K562 (cell line): ENCODE measurements at regions not wholly inside any gene's neighbourhood (a gene's known extent, or its start where the extent isn't known, plus 50 kb on each side); places are given as distances from the start of the nearest gene placed in this dataset.

ENCODE experiments used
- ATAC-seq: fragments of 200-7000 bp; cut with Tn5 transposase; 3 replicates; pipeline ENCODE4 v1.9.1; 2020; ENCODE audit warnings: moderate library complexity
- BruUV-seq: library from RNA; stranded (reverse); fragments of 400-500 nt; replicated peaks from 2 replicates; lab custom pipeline; 2021; lab: Mats Ljungman, UMichigan
- CTCF ChIA-PET: fragments of 300-600 bp; formaldehyde crosslinking; extraction: SDS; loops from one replicate; lab custom pipeline; 2021; ENCODE audit warnings: low intra/inter-chr PET ratio; lab: Yijun Ruan, JAX
- POLR2A ChIA-PET: fragments of 300-600, 350-650 bp; sonication (Branson Sonifier 250); formaldehyde crosslinking; extraction: SDS; loops from one replicate; lab custom pipeline; 2021; ENCODE audit warnings: antibody characterized with exemption, inconsistent platforms; lab: Yijun Ruan, JAX
- DNase-seq, 4 experiments: peaks; one replicate each; pipeline versions ENCODE4 v3.0.0 to v3.0.0-alpha.2; 2011 to 2018; ENCODE audit warnings: low spot score in 3 of 4, mixed read lengths in 3 of 4; ENCODE audit errors: extremely low read depth in 1 of 4
- FAIRE-seq: peaks from 2 replicates; lab custom pipeline; 2011; peaks lifted over from hg19 to GRCh38; lab: Jason Lieb, UNC
- H2AFZ ChIP-seq: 2 replicates; pipeline ENCODE4 v1.6.0; 2011; ENCODE audit warnings: low read depth, low read length, control low read depth, inconsistent platforms
- H3K27ac ChIP-seq: fragments of 200-600 bp; 3 replicates; pipeline ENCODE4 v1.8.0; 2011; ENCODE audit warnings: low read depth, mild to moderate bottlenecking, control low read depth, inconsistent platforms, low read length, moderate library complexity, mixed read lengths; ENCODE audit errors: extremely low read depth
- H3K27me3 ChIP-seq, 2 experiments: fragments of 300-600 bp in 1 of 2; 2 replicates in 1 of 2; 3 replicates in 1 of 2; pipeline versions ENCODE4 v1.6.0 to v1.8.0; 2011; ENCODE audit warnings: inconsistent platforms in 2 of 2, low read length in 2 of 2, mild to moderate bottlenecking in 1 of 2, mixed read lengths in 1 of 2, moderate library complexity in 1 of 2; ENCODE audit not compliant: control insufficient read depth in 2 of 2, insufficient read depth in 2 of 2
- H3K36me3 ChIP-seq: fragments of 300-600 bp; 3 replicates; pipeline ENCODE4 v1.8.0; 2011; ENCODE audit warnings: mild to moderate bottlenecking, low read length, inconsistent platforms; ENCODE audit not compliant: control insufficient read depth, insufficient read depth
- H3K4me1 ChIP-seq, 2 experiments: fragments of 200-600 bp in 1 of 2; replicated peaks in 1 of 2; 2 replicates in 1 of 2; 3 replicates in 1 of 2; pipeline versions ENCODE4 v1.5.1 to v1.8.0; 2011; ENCODE audit warnings: inconsistent platforms in 2 of 2, low read length in 2 of 2, mild to moderate bottlenecking in 1 of 2, mixed read lengths in 1 of 2, moderate library complexity in 1 of 2; ENCODE audit not compliant: control insufficient read depth in 2 of 2, insufficient read depth in 2 of 2
- H3K4me2 ChIP-seq: 2 replicates; pipeline ENCODE4 v1.6.1; 2011; ENCODE audit warnings: low read length, control low read depth, inconsistent platforms, mixed read lengths; ENCODE audit not compliant: insufficient read depth
- H3K4me3 ChIP-seq: fragments of 200-600 bp; sonication (generic), shearing (Covaris generic); 2 replicates; pipeline ENCODE4 v1.5.1; 2016; ENCODE audit warnings: control low read depth, inconsistent platforms
- H3K79me2 ChIP-seq: fragments of 200-600 bp; 3 replicates; pipeline ENCODE4 v1.8.0; 2011; ENCODE audit warnings: low read length, inconsistent platforms; ENCODE audit not compliant: control insufficient read depth, insufficient read depth
- H3K9ac ChIP-seq, 2 experiments: 2 replicates each; pipeline versions ENCODE4 v1.6.0 to v1.6.1; 2011; ENCODE audit warnings: low read depth in 2 of 2, low read length in 2 of 2, control low read depth in 1 of 2, inconsistent platforms in 1 of 2, mild to moderate bottlenecking in 1 of 2, mixed read lengths in 1 of 2; ENCODE audit not compliant: insufficient read depth in 1 of 2
- H3K9me1 ChIP-seq: one replicate; pipeline ENCODE4 v1.6.0; 2011; ENCODE audit warnings: inconsistent platforms, mild to moderate bottlenecking, low read length, moderate library complexity; ENCODE audit not compliant: control insufficient read depth, insufficient read depth
- H3K9me3 ChIP-seq: replicated peaks from 2 replicates; pipeline ENCODE4 v1.5.1; 2011; ENCODE audit warnings: low read depth, low read length, inconsistent platforms; ENCODE audit not compliant: control insufficient read depth, insufficient read depth
- H4K20me1 ChIP-seq: replicated peaks from 2 replicates; pipeline ENCODE4 v1.6.1; 2011; ENCODE audit warnings: low read length, inconsistent platforms, mixed read lengths; ENCODE audit not compliant: control insufficient read depth, insufficient read depth
- BRF1 ChIP-seq: IDR thresholded peaks from 3 replicates; pipeline ENCODE4 v1.6.1; 2011; ENCODE audit warnings: borderline replicate concordance, mild to moderate bottlenecking; ENCODE audit not compliant: insufficient read length; ENCODE audit errors: extremely low read depth
- HCFC1 ChIP-seq: IDR thresholded peaks from 2 replicates; pipeline ENCODE4 v1.6.1; 2012; ENCODE audit warnings: low read depth, low read length, improper control_type of control experiment
- IRF2 ChIP-seq: sonication (generic); formaldehyde crosslinking; IDR thresholded peaks from 2 replicates; pipeline ENCODE4 v1.8.1; 2022; ENCODE audit warnings: mild to moderate bottlenecking, missing genetic modification reagents
- KDM5B ChIP-seq: fragments of 200-600 bp; sonication (generic); IDR thresholded peaks from 2 replicates; pipeline ENCODE4 v1.6.1; 2012; ENCODE audit warnings: low read depth, mild to moderate bottlenecking, moderate library complexity, low read length, control low read depth, inconsistent platforms; ENCODE audit not compliant: insufficient replicate concordance
- NCOA2 ChIP-seq, 2 experiments: fragments of 450-650 bp; IDR thresholded peaks; 2 replicates each; pipeline ENCODE4 v1.6.1; 2018; ENCODE audit warnings: mild to moderate bottlenecking in 2 of 2, moderate library complexity in 1 of 2; ENCODE audit not compliant: partially characterized antibody in 2 of 2
- SMARCA5 ChIP-seq: fragments of 450-650 bp; IDR thresholded peaks from 2 replicates; pipeline ENCODE4 v1.6.1; 2016
- ZNF134 ChIP-seq: fragments of 250-450 bp; sonication (Bioruptor Pico); conservative IDR thresholded peaks from 2 replicates; pipeline ENCODE4 v1.4.0; 2020
- ZNF174 ChIP-seq: fragments of 250-450 bp; sonication (Bioruptor Pico); IDR thresholded peaks from 2 replicates; pipeline ENCODE4 v1.4.0; 2020; ENCODE audit warnings: mild to moderate bottlenecking
- ZNF184 ChIP-seq: sonication (generic); formaldehyde crosslinking; IDR thresholded peaks from 2 replicates; pipeline ENCODE4 v1.5.0; 2020; ENCODE audit warnings: missing genetic modification reagents
- ZNF239 ChIP-seq: fragments of 250-450 bp; sonication (Bioruptor Pico); IDR thresholded peaks from 2 replicates; pipeline ENCODE4 v1.4.0; 2020; ENCODE audit warnings: mild to moderate bottlenecking
- WGBS: fragments of 100-300 bp; shearing (Covaris generic); methylation state at CpG from one replicate; pipeline ENCODE4 v1.1.6; 2016; ENCODE audit warnings: low coverage, mixed read lengths; ENCODE audit not compliant: insufficient coverage; ENCODE audit errors: missing lambda C conversion rate; 5-methylcytosine and 5-hydroxymethylcytosine counted together
- in situ Hi-C: fragments of 300-500 bp; cut with MboI; formaldehyde crosslinking; loops from 4 replicates; pipeline ENCODE4 v1.15.0; 2018; ENCODE audit warnings: inconsistent platforms, mixed read lengths
- intact Hi-C: fragments of 100-400 bp; cut with micrococcal nuclease; formaldehyde crosslinking; loops from 2 replicates; pipeline ENCODE4 v1.14.2; 2022

DNA sequence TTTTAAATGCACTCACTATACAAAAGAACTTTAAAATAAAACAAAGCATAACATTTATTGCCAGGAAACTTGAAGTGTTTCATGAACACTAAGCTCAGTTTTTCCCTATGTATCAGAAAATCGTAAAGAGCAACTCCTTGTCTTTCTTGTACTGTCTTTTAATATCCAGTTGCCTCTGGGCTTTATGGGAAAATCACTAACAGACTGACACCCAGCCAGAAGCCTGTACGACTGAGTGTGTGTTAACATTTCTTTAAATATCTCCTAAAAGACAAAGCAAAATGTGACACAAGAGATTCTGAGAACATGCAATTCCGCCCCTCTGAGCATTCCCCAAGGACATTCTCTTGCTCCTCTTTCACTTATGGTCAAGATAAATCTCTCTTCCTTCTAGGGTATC, 347.5 kb upstream of the DPYD start:
- intact Hi-C loops: no loop called here
- ATAC-seq (no peak), DNase-seq (no peak), FAIRE-seq (no peak)
- TF ChIP-seq ZNF239 (CRISPR knock-in tag): no peak
- no peak for TF ChIP-seq SMARCA5
- no peak for TF ChIP-seq KDM5B
- no peak for TF ChIP-seq ZNF184 (CRISPR knock-in tag)
- no peak for TF ChIP-seq NCOA2 (IDR thresholded peaks at IDR 0.05; ENCODE audit: partially characterized antibody in 2 of 2)
- TF ChIP-seq HCFC1: no peak
- TF ChIP-seq ZNF174 (CRISPR knock-in tag): no peak
- TF ChIP-seq IRF2 (CRISPR knock-in tag): no peak
- TF ChIP-seq ZNF134 (CRISPR knock-in tag): no peak
- no peak for TF ChIP-seq BRF1
- no peaks in the 10 kb centered on the region for H3K36me3 ChIP-seq
- no peaks in the 10 kb centered on the region for H4K20me1 ChIP-seq
- ChIA-PET POLR2A (no interaction called here), CTCF (no interaction called here)
- H3K4me3 ChIP-seq: no peak overlapping the region
- no peaks in the 10 kb centered on the region for H3K4me1 ChIP-seq
- no peaks in the 10 kb centered on the region for H3K9me3 ChIP-seq
- H3K9me1 ChIP-seq: no peaks in the 10 kb centered on the region
- H3K27me3 ChIP-seq: no peaks in the 10 kb centered on the region
- no peaks in the 10 kb centered on the region for H3K79me2 ChIP-seq
- H3K9ac ChIP-seq: no peak overlapping the region
- H2AFZ ChIP-seq: no peak overlapping the region
- WGBS: 2% methylated on average over 3 of the region's 3 CpGs
- no peak overlapping the region for H3K27ac ChIP-seq
- no TSS peak for BruUV-seq
- H3K4me2 ChIP-seq: no peak overlapping the region
- in situ Hi-C loops: no loop called here
